ENCODE measurements at regions not wholly inside any gene's neighbourhood (a gene's known extent, or its start where the extent isn't known, plus 50 kb on each side); places are given as distances from the start of the nearest gene placed in this dataset.

DNA sequence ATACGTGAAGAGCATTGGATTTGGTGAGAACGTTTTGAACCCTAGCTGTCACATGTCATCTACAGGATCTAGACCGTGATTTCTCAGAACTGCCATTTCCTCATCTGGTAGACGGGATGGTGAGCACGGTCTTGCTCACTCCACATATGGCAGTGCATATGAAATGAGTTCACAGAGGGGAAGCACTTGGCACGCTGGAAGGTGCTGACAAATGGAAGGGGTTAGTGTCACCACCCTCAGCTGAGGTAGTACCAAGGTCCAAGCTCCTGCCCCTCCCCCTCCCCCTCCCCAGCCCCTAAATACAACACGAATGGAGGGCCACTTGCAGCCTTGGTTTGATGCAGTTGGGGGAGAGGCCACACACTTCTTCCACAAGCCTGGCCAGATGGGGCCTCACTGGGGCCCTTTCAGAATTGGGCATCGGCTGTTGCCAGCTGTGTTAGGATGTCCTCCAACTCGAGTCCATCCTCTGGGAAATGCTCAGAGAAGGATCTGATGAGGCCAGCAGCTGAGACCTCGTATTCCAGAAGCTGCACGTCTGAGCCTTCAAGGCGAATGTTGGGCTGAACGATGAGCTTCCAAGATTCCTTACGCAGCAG, 322.4 kb downstream of the ANXA1 start:
- H3K36me3 ChIP-seq, result peaks cover 0 to 6% (median 0%) of the 10 kb centered on the region in 4 donors
- H3K4me3 ChIP-seq, result no peak overlapping the region
- H3K27ac ChIP-seq (replicated peaks in 1 of 4), result no peak overlapping the region
- 84% methylated on average over 6 of the region's 14 CpGs for WGBS
- H3K27me3 ChIP-seq, result no peaks in the 10 kb centered on the region
- intact Hi-C loops (cut with DNase I), result no loop called here
- DNase-seq (ENCODE audit: extremely low spot score), result no peak
- H3K4me1 ChIP-seq, result no peaks in the 10 kb centered on the region
- TF ChIP-seq POLR2AphosphoS5 (IDR thresholded peaks at IDR 0.05) (no peak), POLR2A (IDR thresholded peaks at IDR 0.05; ENCODE audit: low read depth) (no peak), EP300 (IDR thresholded peaks at IDR 0.05) (no peak)
- TF ChIP-seq, protein P1, sequence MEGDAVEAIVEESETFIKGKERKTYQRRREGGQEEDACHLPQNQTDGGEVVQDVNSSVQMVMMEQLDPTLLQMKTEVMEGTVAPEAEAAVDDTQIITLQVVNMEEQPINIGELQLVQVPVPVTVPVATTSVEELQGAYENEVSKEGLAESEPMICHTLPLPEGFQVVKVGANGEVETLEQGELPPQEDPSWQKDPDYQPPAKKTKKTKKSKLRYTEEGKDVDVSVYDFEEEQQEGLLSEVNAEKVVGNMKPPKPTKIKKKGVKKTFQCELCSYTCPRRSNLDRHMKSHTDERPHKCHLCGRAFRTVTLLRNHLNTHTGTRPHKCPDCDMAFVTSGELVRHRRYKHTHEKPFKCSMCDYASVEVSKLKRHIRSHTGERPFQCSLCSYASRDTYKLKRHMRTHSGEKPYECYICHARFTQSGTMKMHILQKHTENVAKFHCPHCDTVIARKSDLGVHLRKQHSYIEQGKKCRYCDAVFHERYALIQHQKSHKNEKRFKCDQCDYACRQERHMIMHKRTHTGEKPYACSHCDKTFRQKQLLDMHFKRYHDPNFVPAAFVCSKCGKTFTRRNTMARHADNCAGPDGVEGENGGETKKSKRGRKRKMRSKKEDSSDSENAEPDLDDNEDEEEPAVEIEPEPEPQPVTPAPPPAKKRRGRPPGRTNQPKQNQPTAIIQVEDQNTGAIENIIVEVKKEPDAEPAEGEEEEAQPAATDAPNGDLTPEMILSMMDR (IDR thresholded peaks at IDR 0.05), result no peak
- H3K9me3 ChIP-seq, result no peaks in the 10 kb centered on the region

DNA sequence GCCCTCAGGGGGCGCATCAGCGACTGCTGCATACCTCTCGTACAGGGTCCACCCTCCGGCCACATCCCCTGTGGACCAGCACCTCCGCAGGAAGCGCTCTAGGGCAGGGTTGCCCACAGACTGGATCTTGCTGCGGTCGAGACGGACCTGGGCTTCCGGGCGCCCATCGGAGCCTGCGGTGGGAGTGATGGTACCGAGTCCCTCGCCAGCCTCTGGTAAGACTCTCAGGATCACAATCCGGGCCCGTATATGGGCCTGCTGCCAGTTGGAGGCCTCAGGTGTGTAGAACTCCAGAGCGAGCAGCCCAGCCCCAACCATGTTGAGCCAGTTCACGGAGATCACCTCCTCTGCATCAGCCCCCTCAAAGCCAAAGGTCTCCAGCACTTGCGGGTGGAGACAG, 323.0 kb downstream of the ANXA1 start:
- Histone ChIP-seq H3K4me1 (no peaks in the 10 kb centered on the region), H3K27ac (replicated peaks in 1 of 4) (no peak overlapping the region), H3K36me3 (peaks cover 0 to 6% (median 0%) of the 10 kb centered on the region in 4 donors), H3K9me3 (no peaks in the 10 kb centered on the region), H3K4me3 (no peak overlapping the region), H3K27me3 (no peaks in the 10 kb centered on the region)
- TF ChIP-seq POLR2A (IDR thresholded peaks at IDR 0.05; ENCODE audit: low read depth), result no peak
- TF ChIP-seq, protein P1 (IDR thresholded peaks at IDR 0.05), result no peak
- WGBS, result 86% methylated on average over 1 of the region's 20 CpGs
- intact Hi-C loops (cut with DNase I), result loop anchor here (5.0 kb wide), 1 partner anchor 53 kb away; no protein-coding TSS in a partner anchor
- no peak for DNase-seq (ENCODE audit: extremely low spot score)

DNA sequence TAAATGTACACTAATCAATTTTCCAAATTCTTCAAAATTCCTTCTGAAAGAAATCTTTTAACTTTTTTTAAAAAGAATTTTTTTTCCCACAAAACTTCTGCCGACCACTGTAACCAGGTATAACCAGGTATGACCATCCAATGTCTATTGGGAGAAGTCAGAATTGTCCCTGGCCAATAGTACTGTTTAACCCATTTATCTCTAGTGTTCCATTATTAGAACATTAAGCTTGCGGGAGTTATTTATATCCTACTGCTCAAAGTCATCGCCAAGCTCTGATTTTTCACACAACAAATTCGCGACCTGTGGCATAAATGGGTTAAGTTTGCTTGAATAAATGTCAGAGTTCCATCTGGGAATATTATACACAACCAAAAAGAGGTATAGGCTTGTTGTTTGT, 343.2 kb downstream of the ANXA1 start:
- WGBS, result 87% methylated on average over 5 of the region's 5 CpGs
- no peaks in the 10 kb centered on the region for H3K4me1 ChIP-seq
- no peaks in the 10 kb centered on the region for H3K36me3 ChIP-seq
- H3K27me3 ChIP-seq, result no peaks in the 10 kb centered on the region
- H3K4me3 ChIP-seq, result no peak overlapping the region
- TF ChIP-seq EP300 (IDR thresholded peaks at IDR 0.05) (no peak), POLR2A (IDR thresholded peaks at IDR 0.05; ENCODE audit: low read depth) (no peak), POLR2AphosphoS5 (IDR thresholded peaks at IDR 0.05) (no peak)
- TF ChIP-seq, protein P1 (IDR thresholded peaks at IDR 0.05), result no peak
- DNase-seq (ENCODE audit: extremely low spot score), result no peak
- peaks cover 0 to 20% (median 11%) of the 10 kb centered on the region in 4 donors for H3K9me3 ChIP-seq
- no peak overlapping the region for H3K27ac ChIP-seq (replicated peaks in 1 of 4)
- intact Hi-C loops (cut with DNase I), result no loop called here

DNA sequence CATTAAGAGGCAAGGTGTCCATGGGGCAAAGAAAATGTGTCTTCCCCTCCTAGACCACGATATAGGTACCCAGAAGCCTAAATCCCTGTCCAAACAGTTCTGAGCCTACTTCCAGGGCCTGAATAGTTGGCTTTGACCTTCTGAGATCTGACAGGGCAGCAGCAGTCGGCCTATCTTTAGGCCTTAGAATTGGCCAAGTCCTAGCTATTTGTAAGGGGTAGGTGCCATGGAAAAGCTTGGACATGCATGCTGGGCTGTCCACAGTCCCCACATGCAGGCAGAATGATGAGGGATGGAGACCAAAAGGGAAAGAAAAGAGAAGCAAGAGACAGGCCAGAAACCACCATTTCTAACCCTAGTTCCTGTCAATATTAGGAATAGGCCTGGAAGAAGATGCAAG, 346.1 kb downstream of the ANXA1 start:
- intact Hi-C loops (cut with DNase I), result no loop called here
- no peaks in the 10 kb centered on the region for H3K27me3 ChIP-seq
- no peak overlapping the region for H3K27ac ChIP-seq (replicated peaks in 1 of 4)
- H3K4me3 ChIP-seq, result no peak overlapping the region
- H3K4me1 ChIP-seq, result no peaks in the 10 kb centered on the region
- WGBS, result 86% methylated on average over 2 of the region's 2 CpGs
- DNase-seq (ENCODE audit: extremely low spot score), result no peak
- H3K36me3 ChIP-seq, result no peaks in the 10 kb centered on the region
- TF ChIP-seq POLR2A (IDR thresholded peaks at IDR 0.05; ENCODE audit: low read depth), result no peak
- no peak for TF ChIP-seq EP300 (IDR thresholded peaks at IDR 0.05)
- TF ChIP-seq, protein P1 (IDR thresholded peaks at IDR 0.05), result no peak
- peaks cover 0 to 11% (median 11%) of the 10 kb centered on the region in 4 donors for H3K9me3 ChIP-seq

DNA sequence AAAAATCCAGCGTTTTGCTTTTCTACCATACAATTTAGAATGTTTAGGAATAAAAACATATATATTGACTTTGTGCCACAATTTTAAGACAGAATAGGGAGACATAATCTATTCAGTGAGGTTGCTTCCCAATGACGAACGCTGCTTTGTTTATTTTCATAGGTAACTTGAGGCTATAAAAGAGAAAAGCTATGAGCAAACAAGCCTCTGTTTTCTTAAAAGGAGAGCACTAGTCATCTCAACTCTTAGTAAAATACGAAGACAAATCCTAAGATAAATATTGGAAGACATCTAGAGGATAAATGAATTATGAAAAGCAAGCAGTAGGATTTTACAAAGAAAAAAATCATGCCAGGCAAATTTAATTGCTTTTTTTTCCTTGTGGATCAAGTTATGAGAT, 363.6 kb downstream of the ANXA1 start:
- Histone ChIP-seq H3K27me3 (no peaks in the 10 kb centered on the region), H3K36me3 (no peaks in the 10 kb centered on the region), H3K4me1 (no peaks in the 10 kb centered on the region), H3K27ac (replicated peaks in 1 of 4) (no peak overlapping the region), H3K9me3 (no peaks in the 10 kb centered on the region), H3K4me3 (no peak overlapping the region)
- 28% methylated on average over 4 of the region's 4 CpGs for WGBS
- intact Hi-C loops (cut with DNase I), result no loop called here
- TF ChIP-seq POLR2AphosphoS5 (IDR thresholded peaks at IDR 0.05), result no peak
- TF ChIP-seq EP300 (IDR thresholded peaks at IDR 0.05), result no peak
- no peak for TF ChIP-seq POLR2A (IDR thresholded peaks at IDR 0.05; ENCODE audit: low read depth)
- TF ChIP-seq, protein P1 (IDR thresholded peaks at IDR 0.05), result no peak
- DNase-seq (ENCODE audit: extremely low spot score), result no peak

Measured in esophagus muscularis mucosa (tissue), 4 donors.